HuH-7.5 (cell line): ENCODE measurements at regions not wholly inside any gene's neighbourhood (a gene's known extent, or its start where the extent isn't known, plus 50 kb on each side); places are given as distances from the start of the nearest gene placed in this dataset.

Experiments
- DNase-seq: peaks from one replicate; pipeline ENCODE4 v3.0.0; 2011; ENCODE audit warnings: low spot score

- DNase-seq, result no peak
Measured at GRCh38 chr12:127414186-127414585, 852.8 kb upstream of the TMEM132C start.

- DNase-seq, result no peak
Measured at GRCh38 chr12:127414636-127415035, 852.3 kb upstream of the TMEM132C start.

- no peak for DNase-seq
Measured at GRCh38 chr12:127416796-127417195, 850.2 kb upstream of the TMEM132C start.

- DNase-seq, result no peak
Measured at GRCh38 chr12:127419111-127419510, 847.9 kb upstream of the TMEM132C start.

- DNase-seq, result no peak
Measured at GRCh38 chr12:127421614-127422013, 845.4 kb upstream of the TMEM132C start.

GRCh38 chr12:127422935-127423566 is 843.9 kb upstream of the TMEM132C start:
- DNase-seq, result no peak

- no peak for DNase-seq
Measured at GRCh38 chr12:127425474-127425873, 841.5 kb upstream of the TMEM132C start.

- DNase-seq, result no peak
Measured at GRCh38 chr12:127428420-127428819, 838.5 kb upstream of the TMEM132C start.

- no peak for DNase-seq
Measured at GRCh38 chr12:127429551-127430285, 837.3 kb upstream of the TMEM132C start.

GRCh38 chr12:127430401-127430800 is 836.6 kb upstream of the TMEM132C start:
- DNase-seq, result no peak

GRCh38 chr12:127431177-127431576 is 835.8 kb upstream of the TMEM132C start:
- no peak for DNase-seq

GRCh38 chr12:127431594-127431993 is 835.4 kb upstream of the TMEM132C start:
- no peak for DNase-seq

GRCh38 chr12:127435439-127435838 is 831.5 kb upstream of the TMEM132C start:
- no peak for DNase-seq

- DNase-seq, result no peak
Measured at GRCh38 chr12:127438512-127439244, 828.3 kb upstream of the TMEM132C start.

- DNase-seq, result no peak
Measured at GRCh38 chr12:127445581-127446139, 821.3 kb upstream of the TMEM132C start.

GRCh38 chr12:127448906-127449305 is 818.1 kb upstream of the TMEM132C start:
- no peak for DNase-seq

- no peak for DNase-seq
Measured at GRCh38 chr12:127450826-127451225, 816.1 kb upstream of the TMEM132C start.

- no peak for DNase-seq
Measured at GRCh38 chr12:127455347-127456265, 811.4 kb upstream of the TMEM132C start.

GRCh38 chr12:127457726-127458125 is 809.2 kb upstream of the TMEM132C start:
- DNase-seq, result no peak

- DNase-seq, result no peak
Measured at GRCh38 chr12:127459166-127459565, 807.8 kb upstream of the TMEM132C start.

GRCh38 chr12:127459687-127460086 is 807.3 kb upstream of the TMEM132C start:
- no peak for DNase-seq

- DNase-seq, result no peak
Measured at GRCh38 chr12:127463237-127463636, 803.7 kb upstream of the TMEM132C start.
